Uterus (tissue), 3 donors: ENCODE measurements at regions not wholly inside any gene's neighbourhood (a gene's known extent, or its start where the extent isn't known, plus 50 kb on each side); places are given as distances from the start of the nearest gene placed in this dataset.

Experiments used
- DNase-seq, 2 donors: peaks; one replicate each; pipeline ENCODE4 v3.0.0-alpha.2; 2019 to 2020
- H3K27ac ChIP-seq, 2 donors: fragments of 200-600 bp; sonication (generic); 1 replicate in 1 of 2; 2 replicates in 1 of 2; pipeline ENCODE4 v1.5.1; 2016 to 2018
- H3K27me3 ChIP-seq, 2 donors: fragments of 200-600 bp; sonication (generic); one replicate each; pipeline ENCODE4 v1.5.1; 2018 to 2019; ENCODE audit warnings: control low read depth in 1 of 2
- H3K36me3 ChIP-seq, 2 donors: fragments of 200-600 bp; sonication (generic); one replicate each; pipeline ENCODE4 v1.5.1; 2019; ENCODE audit warnings: control low read depth in 1 of 2
- H3K4me1 ChIP-seq, 2 donors: fragments of 200-600 bp; sonication (generic); one replicate each; pipeline ENCODE4 v1.5.1; 2018 to 2019; ENCODE audit warnings: control low read depth in 1 of 2
- H3K4me3 ChIP-seq, 2 donors: fragments of 200-600 bp; sonication (generic); 1 replicate in 1 of 2; 2 replicates in 1 of 2; pipeline ENCODE4 v1.5.1; 2018 to 2019; ENCODE audit warnings: mild to moderate bottlenecking in 1 of 2
- H3K9me3 ChIP-seq, 2 donors: fragments of 200-600 bp; sonication (generic); one replicate each; pipeline ENCODE4 v1.5.1; 2019; ENCODE audit warnings: control low read depth in 1 of 2
- POLR2A ChIP-seq, 2 donors: fragments of 450-650 bp; IDR thresholded peaks; one replicate each; pipeline ENCODE4 v1.6.1; 2016; ENCODE audit warnings: antibody characterized with exemption in 2 of 2, mild to moderate bottlenecking in 1 of 2, moderate library complexity in 1 of 2
- intact Hi-C: fragments of 100-400 bp; cut with DNase I; formaldehyde crosslinking; loops from one replicate; pipeline ENCODE4 v1.15.1; 2023; ENCODE audit warnings: low total_unique reads
- TF ChIP-seq, protein P1 (sequence below), 4 experiments: fragments of 200-600 bp in 2 of 4; fragments of 450-650 bp in 2 of 4; sonication (generic) in 2 of 4; IDR thresholded peaks; one replicate each; pipeline ENCODE4 v1.5.1; 2016 to 2019; ENCODE audit warnings: antibody characterized with exemption in 4 of 4, mild to moderate bottlenecking in 2 of 4, moderate library complexity in 1 of 4
- donor health status: DM: yes; HTN: yes; CAD: no.

GRCh38 chrX:43551590-43551989 is 104.5 kb upstream of the MAOA start:
- Histone ChIP-seq H3K4me3 (no peak overlapping the region), H3K27ac (no peak overlapping the region), H3K36me3 (no peaks in the 10 kb centered on the region), H3K4me1 (no peaks in the 10 kb centered on the region), H3K27me3 (no peaks in the 10 kb centered on the region), H3K9me3 (no peaks in the 10 kb centered on the region)
- TF ChIP-seq POLR2A (IDR thresholded peaks at IDR 0.05), result no peak
- TF ChIP-seq, protein P1, sequence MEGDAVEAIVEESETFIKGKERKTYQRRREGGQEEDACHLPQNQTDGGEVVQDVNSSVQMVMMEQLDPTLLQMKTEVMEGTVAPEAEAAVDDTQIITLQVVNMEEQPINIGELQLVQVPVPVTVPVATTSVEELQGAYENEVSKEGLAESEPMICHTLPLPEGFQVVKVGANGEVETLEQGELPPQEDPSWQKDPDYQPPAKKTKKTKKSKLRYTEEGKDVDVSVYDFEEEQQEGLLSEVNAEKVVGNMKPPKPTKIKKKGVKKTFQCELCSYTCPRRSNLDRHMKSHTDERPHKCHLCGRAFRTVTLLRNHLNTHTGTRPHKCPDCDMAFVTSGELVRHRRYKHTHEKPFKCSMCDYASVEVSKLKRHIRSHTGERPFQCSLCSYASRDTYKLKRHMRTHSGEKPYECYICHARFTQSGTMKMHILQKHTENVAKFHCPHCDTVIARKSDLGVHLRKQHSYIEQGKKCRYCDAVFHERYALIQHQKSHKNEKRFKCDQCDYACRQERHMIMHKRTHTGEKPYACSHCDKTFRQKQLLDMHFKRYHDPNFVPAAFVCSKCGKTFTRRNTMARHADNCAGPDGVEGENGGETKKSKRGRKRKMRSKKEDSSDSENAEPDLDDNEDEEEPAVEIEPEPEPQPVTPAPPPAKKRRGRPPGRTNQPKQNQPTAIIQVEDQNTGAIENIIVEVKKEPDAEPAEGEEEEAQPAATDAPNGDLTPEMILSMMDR (IDR thresholded peaks at IDR 0.05), result no peak
- intact Hi-C loops, result no loop called here
- DNase-seq, result no peak

DNA sequence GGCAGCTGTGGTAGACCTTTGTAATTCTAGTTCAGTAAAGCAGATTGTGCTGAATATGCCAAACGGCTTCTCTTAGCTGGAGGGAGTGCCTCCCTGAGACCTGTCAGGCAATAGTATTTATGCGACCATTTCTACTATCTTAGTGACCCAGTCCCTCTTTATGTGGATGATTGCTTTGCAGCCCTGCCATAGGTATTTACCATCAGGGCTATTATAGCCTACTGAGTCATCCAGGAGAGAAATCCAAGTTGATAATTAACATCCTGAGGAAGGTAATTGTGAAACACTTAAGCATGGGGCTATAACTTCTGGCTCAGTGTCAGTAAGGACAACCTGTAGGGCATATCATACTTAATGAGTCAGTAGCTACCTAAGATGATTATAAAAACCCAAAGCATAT is 103.9 kb upstream of the MAOA start:
- TF ChIP-seq, protein P1 (IDR thresholded peaks at IDR 0.05), result no peak
- TF ChIP-seq POLR2A (IDR thresholded peaks at IDR 0.05), result no peak
- Histone ChIP-seq H3K27me3 (no peaks in the 10 kb centered on the region), H3K36me3 (no peaks in the 10 kb centered on the region), H3K9me3 (no peaks in the 10 kb centered on the region), H3K4me1 (no peaks in the 10 kb centered on the region), H3K4me3 (no peak overlapping the region), H3K27ac (no peak overlapping the region)
- intact Hi-C loops, result no loop called here
- no peak for DNase-seq

GRCh38 chrX:43552703-43553102 is 103.4 kb upstream of the MAOA start:
- no peaks in the 10 kb centered on the region for H3K36me3 ChIP-seq
- H3K9me3 ChIP-seq, result no peaks in the 10 kb centered on the region
- intact Hi-C loops, result no loop called here
- TF ChIP-seq POLR2A (IDR thresholded peaks at IDR 0.05), result no peak
- TF ChIP-seq, protein P1 (IDR thresholded peaks at IDR 0.05), result no peak
- no peak for DNase-seq
- H3K27me3 ChIP-seq, result no peaks in the 10 kb centered on the region
- H3K4me1 ChIP-seq, result no peaks in the 10 kb centered on the region
- no peak overlapping the region for H3K27ac ChIP-seq
- no peak overlapping the region for H3K4me3 ChIP-seq

- Histone ChIP-seq H3K4me3 (no peak overlapping the region), H3K27me3 (no peaks in the 10 kb centered on the region), H3K4me1 (no peaks in the 10 kb centered on the region), H3K36me3 (no peaks in the 10 kb centered on the region), H3K27ac (no peak overlapping the region), H3K9me3 (no peaks in the 10 kb centered on the region)
- no peak for DNase-seq
- no peak for TF ChIP-seq POLR2A (IDR thresholded peaks at IDR 0.05)
- TF ChIP-seq, protein P1 (IDR thresholded peaks at IDR 0.05), result no peak
- intact Hi-C loops, result no loop called here
Measured at GRCh38 chrX:43553257-43553656, 102.8 kb upstream of the MAOA start.

- intact Hi-C loops, result no loop called here
- no peak for DNase-seq
- Histone ChIP-seq H3K4me3 (no peak overlapping the region), H3K27me3 (no peaks in the 10 kb centered on the region), H3K36me3 (no peaks in the 10 kb centered on the region), H3K4me1 (no peaks in the 10 kb centered on the region), H3K27ac (no peak overlapping the region), H3K9me3 (no peaks in the 10 kb centered on the region)
- no peak for TF ChIP-seq POLR2A (IDR thresholded peaks at IDR 0.05)
- TF ChIP-seq, protein P1 (IDR thresholded peaks at IDR 0.05), result no peak
Measured at GRCh38 chrX:43556207-43556606, 99.9 kb upstream of the MAOA start.
